HL-60/S4 treated with phorbol 12-myristate 13-acetate at 8.2 ng/mL for 4 days and 3 days (cell line): ENCODE measurements at regions not wholly inside any gene's neighbourhood (a gene's known extent, or its start where the extent isn't known, plus 50 kb on each side); places are given as distances from the start of the nearest gene placed in this dataset.

Experiments
- in situ Hi-C: fragments of 300-500 bp; cut with MboI; formaldehyde crosslinking; loops from 2 replicates; pipeline ENCODE4 v1.15.0; 2022; ENCODE audit warnings: low sequenced_read_pairs

- in situ Hi-C loops = no loop called here
Measured at GRCh38 chr3:193978030-193978429, 157.9 kb upstream of the HES1 start.

DNA sequence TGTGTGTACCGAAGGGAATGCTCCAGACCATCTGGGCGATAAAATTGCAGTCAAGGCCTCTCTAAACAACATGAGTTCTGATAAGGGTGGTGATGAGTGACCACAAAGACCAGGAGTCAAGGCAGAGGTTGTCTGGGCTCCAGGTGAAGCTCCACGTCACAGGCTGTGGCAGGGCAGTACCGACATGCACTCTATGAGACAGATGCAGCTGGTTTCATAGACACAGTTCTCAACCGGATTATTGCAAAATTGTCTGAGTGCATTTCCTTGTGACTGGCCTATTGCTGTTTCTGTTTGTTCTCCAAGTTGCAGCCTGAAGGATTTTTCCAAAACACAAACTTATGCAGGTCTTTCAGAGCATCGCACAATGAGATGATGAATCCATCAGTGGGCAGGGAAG is 157.5 kb upstream of the HES1 start:
- in situ Hi-C loops = no loop called here

GRCh38 chr3:193980326-193980725 is 155.6 kb upstream of the HES1 start:
- in situ Hi-C loops = no loop called here

GRCh38 chr3:193980905-193981304 is 155.0 kb upstream of the HES1 start:
- in situ Hi-C loops = no loop called here

GRCh38 chr3:193981504-193981903 is 154.4 kb upstream of the HES1 start:
- in situ Hi-C loops = no loop called here

- in situ Hi-C loops = no loop called here
Measured at GRCh38 chr3:193982258-193982659, 153.7 kb upstream of the HES1 start.

DNA sequence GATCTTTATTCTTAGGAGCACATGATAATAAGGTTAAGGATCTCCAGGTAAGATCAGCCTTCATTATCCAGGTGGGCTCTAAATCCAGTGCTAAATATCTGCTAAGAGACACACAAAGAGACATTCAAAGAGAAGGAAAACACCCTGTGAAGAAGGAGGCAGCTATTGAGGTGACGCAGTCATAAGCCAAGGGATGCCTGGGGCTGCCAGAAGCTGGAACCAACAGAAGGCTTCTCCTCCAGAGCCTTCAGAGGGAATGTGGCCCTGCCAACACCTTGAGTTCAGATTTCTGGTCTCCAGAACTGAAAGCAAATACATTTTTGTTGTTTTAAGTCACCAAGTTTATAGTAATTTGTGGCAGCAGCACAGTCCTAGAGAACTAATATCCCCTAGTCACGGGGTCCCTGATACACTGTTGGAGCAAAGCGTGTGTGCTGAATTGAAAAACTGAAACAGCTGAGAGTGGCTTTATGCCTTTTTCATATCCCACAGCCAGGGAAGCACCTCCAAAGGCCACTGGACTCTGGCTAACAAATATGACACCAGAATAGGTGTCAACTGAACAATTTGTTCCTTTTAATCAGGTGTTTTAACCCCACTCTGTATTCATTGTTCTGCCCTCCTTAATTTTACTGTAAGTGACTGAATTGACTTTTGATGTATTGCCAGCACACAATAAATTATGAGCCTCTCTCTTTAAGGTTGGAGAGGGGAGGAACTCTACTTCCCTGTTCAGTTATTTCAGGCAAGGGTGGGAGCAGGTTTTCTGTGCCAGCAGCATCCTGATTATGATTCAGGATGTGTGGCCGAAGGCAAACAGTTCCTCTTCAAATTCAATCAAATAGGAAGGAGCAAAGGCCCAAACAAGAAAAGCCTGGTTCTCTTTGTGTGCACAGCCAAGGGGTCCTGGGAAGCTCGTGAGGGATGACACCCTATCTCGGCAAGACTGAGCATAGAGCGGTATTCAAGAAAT is 151.8 kb upstream of the HES1 start:
- in situ Hi-C loops = no loop called here

- in situ Hi-C loops = no loop called here
Measured at GRCh38 chr3:193984876-193985275, 151.1 kb upstream of the HES1 start.

DNA sequence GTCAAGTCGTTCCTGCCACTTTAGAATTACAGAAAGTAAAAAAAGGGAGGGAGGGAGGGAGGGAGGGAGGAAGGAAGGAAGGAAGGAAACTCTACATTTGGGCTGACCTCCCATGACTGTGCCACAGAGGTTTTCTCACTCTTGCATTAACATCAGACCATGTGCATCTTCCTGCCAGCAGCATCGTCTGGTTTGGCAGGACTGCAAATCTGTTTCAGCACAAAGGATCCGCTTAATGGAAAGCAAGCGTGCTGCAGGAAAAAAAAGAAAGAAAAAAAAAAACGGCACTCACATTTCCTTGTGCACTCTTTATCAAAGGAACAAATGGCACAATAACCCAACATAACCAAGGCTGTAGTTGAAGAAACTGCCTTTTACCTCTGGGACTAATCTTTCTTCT is 148.8 kb upstream of the HES1 start:
- in situ Hi-C loops = no loop called here

- in situ Hi-C loops = no loop called here
Measured at GRCh38 chr3:193989186-193989585, 146.8 kb upstream of the HES1 start.

- in situ Hi-C loops = no loop called here
Measured at GRCh38 chr3:193991666-193992424, 144.1 kb upstream of the HES1 start.

DNA sequence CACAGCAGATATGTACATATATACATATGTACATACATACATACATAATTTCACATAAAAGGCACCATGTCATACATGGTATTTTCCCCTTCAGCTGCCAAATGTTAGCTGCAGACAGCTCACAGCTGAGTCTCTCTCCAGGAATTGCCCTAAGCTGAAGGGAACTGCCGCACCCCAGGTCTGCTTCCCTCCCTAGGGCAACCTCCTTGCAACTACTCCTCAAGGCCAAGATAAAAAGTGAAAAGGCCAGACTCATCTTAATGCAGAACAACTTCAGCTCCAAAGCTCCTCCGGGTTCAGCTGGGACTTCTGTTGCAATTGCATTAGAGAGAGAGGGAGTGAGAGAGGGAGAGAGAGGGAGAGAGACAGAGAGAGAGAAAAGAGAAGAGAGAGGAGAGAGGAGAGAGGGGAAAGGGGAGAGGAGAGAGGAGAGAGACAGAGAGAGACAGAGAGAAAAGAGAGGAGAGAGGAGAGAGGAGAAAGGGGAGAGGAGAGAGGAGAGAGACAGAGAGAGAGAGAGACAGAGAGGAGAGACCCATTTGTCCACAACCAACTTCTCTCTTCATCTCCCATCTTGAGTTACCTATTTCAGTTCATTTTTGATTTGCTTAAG is 143.4 kb upstream of the HES1 start:
- in situ Hi-C loops = no loop called here

DNA sequence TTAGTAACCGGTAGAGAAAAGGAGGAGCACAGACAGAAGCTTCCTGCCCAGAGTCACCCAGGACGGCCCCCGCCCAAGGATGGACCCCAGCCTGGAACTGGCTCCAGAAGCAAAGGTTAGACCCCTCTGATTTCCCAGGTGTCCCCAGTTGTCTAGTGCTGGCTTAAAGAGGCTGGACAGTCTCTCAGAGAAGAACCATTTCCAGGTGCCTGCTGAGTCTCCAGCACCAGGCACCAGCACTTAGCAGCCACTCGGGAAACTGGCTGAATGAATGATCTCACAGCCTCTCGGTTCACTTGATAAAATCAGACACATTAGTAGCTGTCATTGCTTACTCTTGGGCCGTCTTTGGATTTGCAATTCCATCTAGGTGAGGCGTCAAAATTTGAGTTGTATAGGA is 139.7 kb upstream of the HES1 start:
- in situ Hi-C loops = no loop called here

GRCh38 chr3:193996641-193997089 is 139.3 kb upstream of the HES1 start:
- in situ Hi-C loops = no loop called here

- in situ Hi-C loops = no loop called here
Measured at GRCh38 chr3:193997228-193998122, 138.5 kb upstream of the HES1 start.

- in situ Hi-C loops = no loop called here
Measured at GRCh38 chr3:193998123-193998448, 137.9 kb upstream of the HES1 start.

- in situ Hi-C loops = no loop called here
Measured at GRCh38 chr3:193998628-193999195, 137.2 kb upstream of the HES1 start.

DNA sequence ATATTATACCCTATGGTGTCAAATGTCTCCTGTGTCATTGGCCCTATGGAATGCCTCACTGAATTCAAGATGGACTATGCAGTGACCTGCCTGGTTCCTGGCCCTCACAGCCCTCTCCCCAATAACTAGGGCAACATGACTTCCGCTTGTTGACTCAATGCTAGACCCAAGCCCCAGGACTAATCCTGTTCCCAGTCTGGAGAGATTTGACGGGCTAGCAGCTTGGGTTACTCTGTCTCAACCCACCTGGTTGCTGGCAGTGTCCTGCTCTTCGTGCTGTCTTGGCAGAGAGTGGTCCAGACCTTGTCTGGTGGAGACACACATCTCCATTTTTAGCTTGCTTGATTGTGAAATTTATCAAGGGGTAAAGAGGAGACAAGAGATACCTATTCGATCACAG is 135.8 kb upstream of the HES1 start:
- in situ Hi-C loops = no loop called here

- in situ Hi-C loops = no loop called here
Measured at GRCh38 chr3:194000712-194001111, 135.2 kb upstream of the HES1 start.

- in situ Hi-C loops = no loop called here
Measured at GRCh38 chr3:194001728-194002459, 134.1 kb upstream of the HES1 start.
